ENCODE measurements at regions not wholly inside any gene's neighbourhood (a gene's known extent, or its start where the extent isn't known, plus 50 kb on each side); places are given as distances from the start of the nearest gene placed in this dataset.
A peak's percentile ranks its signal among the peaks of the same experiment; 100 is the strongest.

DNA sequence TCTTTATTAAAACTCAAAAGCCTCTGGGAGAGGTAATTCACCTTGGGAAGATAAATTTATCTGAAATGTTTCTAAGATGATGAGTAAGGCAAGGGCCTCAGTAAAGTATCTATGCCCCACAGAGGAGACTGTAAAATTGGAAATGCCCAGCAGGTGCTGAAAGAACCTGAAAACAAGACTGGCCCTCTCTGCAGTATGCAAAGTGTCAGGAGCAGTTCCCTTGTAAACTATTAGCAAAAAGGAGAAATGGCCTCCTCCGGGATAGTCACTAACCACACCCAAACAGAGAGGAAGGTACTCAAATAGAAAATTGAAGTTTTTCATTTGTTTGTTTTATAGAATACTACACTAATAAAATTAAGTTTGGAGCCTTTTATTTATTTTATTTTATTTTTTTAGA is 81.2 kb downstream of the FZD1 start:
- no TSS peak for BruUV-seq (replicated peaks)
- intact Hi-C loops (cut with micrococcal nuclease) = no loop called here
- H3K9me2 ChIP-seq (replicated peaks; ENCODE audit: low read length) = no peaks in the 10 kb centered on the region
- CTCF ChIA-PET = no interaction called here
- H3K4me2 ChIP-seq (ENCODE audit: low read length) = no peak overlapping the region
- peaks cover 13% of the 10 kb centered on the region; the same call in 1 of the 2 replicates for H3K27me3 ChIP-seq (ENCODE audit: low read length)
- H4K20me1 ChIP-seq (ENCODE audit: low read length) = no peaks in the 10 kb centered on the region
- ATAC-seq = peak; percentile 95
- no peak overlapping the region for H3K27ac ChIP-seq (ENCODE audit: low read length)
- H3K9ac ChIP-seq (ENCODE audit: low read length) = no peak overlapping the region
- TF ChIP-seq EZH2 (IDR thresholded peaks at IDR 0.05; ENCODE audit: low read length, unreplicated experiment) = no peak
- TF ChIP-seq, protein P1, sequence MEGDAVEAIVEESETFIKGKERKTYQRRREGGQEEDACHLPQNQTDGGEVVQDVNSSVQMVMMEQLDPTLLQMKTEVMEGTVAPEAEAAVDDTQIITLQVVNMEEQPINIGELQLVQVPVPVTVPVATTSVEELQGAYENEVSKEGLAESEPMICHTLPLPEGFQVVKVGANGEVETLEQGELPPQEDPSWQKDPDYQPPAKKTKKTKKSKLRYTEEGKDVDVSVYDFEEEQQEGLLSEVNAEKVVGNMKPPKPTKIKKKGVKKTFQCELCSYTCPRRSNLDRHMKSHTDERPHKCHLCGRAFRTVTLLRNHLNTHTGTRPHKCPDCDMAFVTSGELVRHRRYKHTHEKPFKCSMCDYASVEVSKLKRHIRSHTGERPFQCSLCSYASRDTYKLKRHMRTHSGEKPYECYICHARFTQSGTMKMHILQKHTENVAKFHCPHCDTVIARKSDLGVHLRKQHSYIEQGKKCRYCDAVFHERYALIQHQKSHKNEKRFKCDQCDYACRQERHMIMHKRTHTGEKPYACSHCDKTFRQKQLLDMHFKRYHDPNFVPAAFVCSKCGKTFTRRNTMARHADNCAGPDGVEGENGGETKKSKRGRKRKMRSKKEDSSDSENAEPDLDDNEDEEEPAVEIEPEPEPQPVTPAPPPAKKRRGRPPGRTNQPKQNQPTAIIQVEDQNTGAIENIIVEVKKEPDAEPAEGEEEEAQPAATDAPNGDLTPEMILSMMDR (conservative IDR thresholded peaks at IDR 0.05; ENCODE audit: low read depth, low read length) = no peak
- TF ChIP-seq EZH2phosphoT487 (IDR thresholded peaks at IDR 0.05; ENCODE audit: borderline replicate concordance, low read length) = no peak
- no peak overlapping the region for H3K4me3 ChIP-seq (ENCODE audit: low read length)
- no peaks in the 10 kb centered on the region for H3K36me3 ChIP-seq (ENCODE audit: low read depth, low read length)
- POLR2A ChIA-PET (ENCODE audit: unreplicated experiment) = no interaction called here
- DNase-seq = no peak
- H3F3A ChIP-seq (ENCODE audit: low read length, unreplicated experiment) = no peaks in the 10 kb centered on the region
- no peaks in the 10 kb centered on the region for H3K79me2 ChIP-seq (ENCODE audit: low read length)
- H3K9me3 ChIP-seq (ENCODE audit: low read length) = no peaks in the 10 kb centered on the region
- no peaks in the 10 kb centered on the region for H3K4me1 ChIP-seq (ENCODE audit: insufficient read depth, low read length)
- no peak overlapping the region for H2AFZ ChIP-seq (ENCODE audit: low read length)

DNA sequence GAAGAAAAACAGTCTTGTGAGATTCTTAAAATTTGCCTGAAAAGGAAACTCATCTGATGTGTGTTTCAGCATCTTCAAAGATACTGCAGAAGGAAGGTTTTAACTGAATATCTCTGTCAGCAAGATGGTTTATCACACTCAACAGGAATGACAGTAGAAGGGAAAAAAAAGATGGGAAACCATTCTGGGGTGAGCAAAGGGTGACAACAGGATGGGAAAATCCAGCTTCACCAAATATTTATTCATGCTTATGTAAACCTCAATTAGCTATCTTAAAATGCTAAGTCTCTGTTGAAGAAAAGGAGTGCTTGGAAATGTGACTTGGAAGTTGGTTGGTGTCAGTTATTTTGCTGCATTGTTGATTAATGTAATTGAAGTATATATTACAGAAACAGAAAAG is 82.2 kb downstream of the FZD1 start:
- no peaks in the 10 kb centered on the region for H3F3A ChIP-seq (ENCODE audit: low read length, unreplicated experiment)
- intact Hi-C loops (cut with micrococcal nuclease) = no loop called here
- POLR2A ChIA-PET (ENCODE audit: unreplicated experiment) = no interaction called here

DNA sequence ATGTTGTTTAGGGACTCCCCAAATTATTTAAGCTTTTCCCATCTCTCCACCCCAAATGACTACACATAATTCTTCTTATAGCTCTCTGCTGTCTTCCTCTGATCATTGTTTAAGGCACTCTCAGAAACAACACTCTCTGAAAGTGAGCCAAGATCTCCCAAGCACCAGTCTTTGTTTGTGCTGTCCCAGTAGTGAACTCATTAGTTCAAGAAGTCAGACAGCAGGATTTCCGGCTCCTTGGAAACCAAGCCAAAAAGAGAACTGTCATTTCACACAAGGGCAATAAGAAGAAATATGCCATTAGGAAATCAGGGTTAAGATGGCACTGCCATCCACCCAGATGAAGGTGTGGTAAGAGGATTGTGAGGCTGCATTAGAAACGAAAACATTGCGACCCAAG is 83.1 kb downstream of the FZD1 start:
- ChIA-PET POLR2A (ENCODE audit: unreplicated experiment) (no interaction called here), CTCF (no interaction called here)
- no peaks in the 10 kb centered on the region for H3K36me3 ChIP-seq (ENCODE audit: low read depth, low read length)
- no peaks in the 10 kb centered on the region for H3F3A ChIP-seq (ENCODE audit: low read length, unreplicated experiment)
- H3K79me2 ChIP-seq (ENCODE audit: low read length) = no peaks in the 10 kb centered on the region
- no peaks in the 10 kb centered on the region for H4K20me1 ChIP-seq (ENCODE audit: low read length)
- TF ChIP-seq, protein P1 (conservative IDR thresholded peaks at IDR 0.05; ENCODE audit: low read depth, low read length) = no peak
- TF ChIP-seq EZH2 (IDR thresholded peaks at IDR 0.05; ENCODE audit: low read length, unreplicated experiment) (no peak), EZH2phosphoT487 (IDR thresholded peaks at IDR 0.05; ENCODE audit: borderline replicate concordance, low read length) (no peak)
- BruUV-seq (replicated peaks) = no TSS peak
- H3K9ac ChIP-seq (ENCODE audit: low read length) = no peak overlapping the region
- intact Hi-C loops (cut with micrococcal nuclease) = no loop called here
- H3K27ac ChIP-seq (ENCODE audit: low read length) = no peak overlapping the region
- no peaks in the 10 kb centered on the region for H3K9me2 ChIP-seq (replicated peaks; ENCODE audit: low read length)
- ATAC-seq (no peak), DNase-seq (no peak)
- no peak overlapping the region for H3K4me2 ChIP-seq (ENCODE audit: low read length)
- H2AFZ ChIP-seq (ENCODE audit: low read length) = no peak overlapping the region
- H3K9me3 ChIP-seq (ENCODE audit: low read length) = no peaks in the 10 kb centered on the region
- H3K4me1 ChIP-seq (ENCODE audit: insufficient read depth, low read length) = peaks cover 13% of the 10 kb centered on the region
- no peak overlapping the region for H3K4me3 ChIP-seq (ENCODE audit: low read length)
- H3K27me3 ChIP-seq (ENCODE audit: low read length) = peaks cover under 1% of the 10 kb centered on the region; the same call in 1 of the 2 replicates

More for the DNA sequence above, 82.2 kb downstream of the FZD1 start:
- Histone ChIP-seq H3K36me3 (ENCODE audit: low read depth, low read length) (no peaks in the 10 kb centered on the region), H2AFZ (ENCODE audit: low read length) (no peak overlapping the region), H3K27ac (ENCODE audit: low read length) (no peak overlapping the region), H3K4me1 (ENCODE audit: insufficient read depth, low read length) (peaks cover 6% of the 10 kb centered on the region), H3K4me3 (ENCODE audit: low read length) (no peak overlapping the region), H3K27me3 (ENCODE audit: low read length) (peaks cover 8% of the 10 kb centered on the region; the same call in 1 of the 2 replicates), H3K9me3 (ENCODE audit: low read length) (no peaks in the 10 kb centered on the region), H3K9me2 (replicated peaks; ENCODE audit: low read length) (no peaks in the 10 kb centered on the region), H4K20me1 (ENCODE audit: low read length) (no peaks in the 10 kb centered on the region), H3K79me2 (ENCODE audit: low read length) (no peaks in the 10 kb centered on the region), H3K9ac (ENCODE audit: low read length) (no peak overlapping the region), H3K4me2 (ENCODE audit: low read length) (no peak overlapping the region)
- TF ChIP-seq EZH2phosphoT487 (IDR thresholded peaks at IDR 0.05; ENCODE audit: borderline replicate concordance, low read length) (no peak), EZH2 (IDR thresholded peaks at IDR 0.05; ENCODE audit: low read length, unreplicated experiment) (no peak)
- TF ChIP-seq, protein P1 (conservative IDR thresholded peaks at IDR 0.05; ENCODE audit: low read depth, low read length) = no peak
- BruUV-seq (replicated peaks) = no TSS peak
- CTCF ChIA-PET = no interaction called here
- ATAC-seq (no peak), DNase-seq (no peak)
